ENCODE measurements at regions not wholly inside any gene's neighbourhood (a gene's known extent, or its start where the extent isn't known, plus 50 kb on each side); places are given as distances from the start of the nearest gene placed in this dataset.
"Not testable (repeated sequence)": the region's sequence is repeated elsewhere in the genome, so short reads cannot be mapped to it uniquely, and the experiment has no call there.

GRCh38 chr16:9338510-9338909 lies 247.1 kb downstream of the HAPSTR1 start:
- no peak for DNase-seq (ENCODE audit: low read depth, low spot score)

GRCh38 chr16:9340526-9341256 lies 249.2 kb downstream of the HAPSTR1 start:
- no peak for DNase-seq (ENCODE audit: low read depth, low spot score)

GRCh38 chr16:9343276-9343675 lies 251.8 kb downstream of the HAPSTR1 start:
- DNase-seq (ENCODE audit: low read depth, low spot score): no peak

GRCh38 chr16:9344508-9344907 lies 253.1 kb downstream of the HAPSTR1 start:
- DNase-seq (ENCODE audit: low read depth, low spot score): no peak

GRCh38 chr16:9345046-9345445 lies 253.6 kb downstream of the HAPSTR1 start:
- DNase-seq (ENCODE audit: low read depth, low spot score): no peak

- DNase-seq (ENCODE audit: low read depth, low spot score): no peak
Observed at GRCh38 chr16:9345880-9346279, 254.4 kb downstream of the HAPSTR1 start.

- DNase-seq (ENCODE audit: low read depth, low spot score): no peak
Observed at GRCh38 chr16:9348912-9349311, 257.5 kb downstream of the HAPSTR1 start.

- not testable (repeated sequence) for DNase-seq (ENCODE audit: low read depth, low spot score)
Observed at GRCh38 chr16:9349373-9349960, 258.0 kb downstream of the HAPSTR1 start.

- DNase-seq (ENCODE audit: low read depth, low spot score): not testable (repeated sequence)
Observed at GRCh38 chr16:9350119-9350799, 258.8 kb downstream of the HAPSTR1 start.

GRCh38 chr16:9351440-9351839 lies 260.0 kb downstream of the HAPSTR1 start:
- no peak for DNase-seq (ENCODE audit: low read depth, low spot score)

- no peak for DNase-seq (ENCODE audit: low read depth, low spot score)
Observed at GRCh38 chr16:9351841-9352434, 260.5 kb downstream of the HAPSTR1 start.

- DNase-seq (ENCODE audit: low read depth, low spot score): no peak
Observed at GRCh38 chr16:9357829-9358228, 266.4 kb downstream of the HAPSTR1 start.

GRCh38 chr16:9360075-9360474 lies 268.6 kb downstream of the HAPSTR1 start:
- no peak for DNase-seq (ENCODE audit: low read depth, low spot score)

- DNase-seq (ENCODE audit: low read depth, low spot score): no peak
Observed at GRCh38 chr16:9362050-9362449, 270.6 kb downstream of the HAPSTR1 start.

GRCh38 chr16:9362604-9363003 lies 271.2 kb downstream of the HAPSTR1 start:
- DNase-seq (ENCODE audit: low read depth, low spot score): no peak

GRCh38 chr16:9363520-9363919 lies 272.1 kb downstream of the HAPSTR1 start:
- no peak for DNase-seq (ENCODE audit: low read depth, low spot score)

- no peak for DNase-seq (ENCODE audit: low read depth, low spot score)
Observed at GRCh38 chr16:9364721-9365369, 273.4 kb downstream of the HAPSTR1 start.

GRCh38 chr16:9365370-9365728 lies 273.9 kb downstream of the HAPSTR1 start:
- no peak for DNase-seq (ENCODE audit: low read depth, low spot score)

- no peak for DNase-seq (ENCODE audit: low read depth, low spot score)
Observed at GRCh38 chr16:9366048-9366969, 274.9 kb downstream of the HAPSTR1 start.

- no peak for DNase-seq (ENCODE audit: low read depth, low spot score)
Observed at GRCh38 chr16:9370061-9370491, 278.6 kb downstream of the HAPSTR1 start.

Data from iPS DF 19.7 (cell line).